Mucosa of descending colon (tissue), 3 donors: ENCODE measurements at regions not wholly inside any gene's neighbourhood (a gene's known extent, or its start where the extent isn't known, plus 50 kb on each side); places are given as distances from the start of the nearest gene placed in this dataset.

ENCODE experiments used
- ATAC-seq: fragments of 200-7000 bp; cut with Tn5 transposase; one replicate; pipeline ENCODE4 v1.9.1; 2020; ENCODE audit warnings: mild to moderate bottlenecking, moderate library complexity
- DNase-seq, 3 donors: peaks; one replicate each; pipeline ENCODE4 v3.0.0-alpha.2; 2020
- H3K36me3 ChIP-seq: fragments of 200-600 bp; one replicate; pipeline ENCODE4 v1.8.0; 2021; ENCODE audit warnings: low read depth, mild to moderate bottlenecking
- H3K4me1 ChIP-seq: fragments of 200-600 bp; one replicate; pipeline ENCODE4 v1.8.0; 2021; ENCODE audit warnings: low read depth, mild to moderate bottlenecking
- H3K4me3 ChIP-seq: fragments of 200-600 bp; one replicate; pipeline ENCODE4 v1.8.0; 2021; ENCODE audit warnings: mild to moderate bottlenecking
- H3K9me3 ChIP-seq: fragments of 200-600 bp; one replicate; pipeline ENCODE4 v1.8.0; 2021; ENCODE audit warnings: mild to moderate bottlenecking
- intact Hi-C, 2 donors: fragments of 100-400 bp; cut with DNase I in 1 of 2; cut with micrococcal nuclease in 1 of 2; formaldehyde crosslinking; loops; one replicate each; pipeline versions ENCODE4 v1.11.0 to v1.11.1; 2022; cut with DNase I, micrococcal nuclease
- TF ChIP-seq, protein P1 (sequence below): fragments of 200-600 bp; IDR thresholded peaks from one replicate; pipeline ENCODE4 v1.8.0; 2022; ENCODE audit warnings: antibody characterized with exemption, mild to moderate bottlenecking
- donor health status: DM: no; HTN: no; CAD: no; lungs with moderate emphysema.
- donor health status: DM: no; HTN: no; CAD: no.
- donor health status: DM: no; HTN: yes; CAD: no.

- Histone ChIP-seq H3K9me3 (no peaks in the 10 kb centered on the region), H3K36me3 (no peaks in the 10 kb centered on the region), H3K4me1 (no peaks in the 10 kb centered on the region), H3K4me3 (no peak overlapping the region)
- intact Hi-C loops = no loop called here
- ATAC-seq (no peak), DNase-seq (no peak)
- TF ChIP-seq, protein P1, sequence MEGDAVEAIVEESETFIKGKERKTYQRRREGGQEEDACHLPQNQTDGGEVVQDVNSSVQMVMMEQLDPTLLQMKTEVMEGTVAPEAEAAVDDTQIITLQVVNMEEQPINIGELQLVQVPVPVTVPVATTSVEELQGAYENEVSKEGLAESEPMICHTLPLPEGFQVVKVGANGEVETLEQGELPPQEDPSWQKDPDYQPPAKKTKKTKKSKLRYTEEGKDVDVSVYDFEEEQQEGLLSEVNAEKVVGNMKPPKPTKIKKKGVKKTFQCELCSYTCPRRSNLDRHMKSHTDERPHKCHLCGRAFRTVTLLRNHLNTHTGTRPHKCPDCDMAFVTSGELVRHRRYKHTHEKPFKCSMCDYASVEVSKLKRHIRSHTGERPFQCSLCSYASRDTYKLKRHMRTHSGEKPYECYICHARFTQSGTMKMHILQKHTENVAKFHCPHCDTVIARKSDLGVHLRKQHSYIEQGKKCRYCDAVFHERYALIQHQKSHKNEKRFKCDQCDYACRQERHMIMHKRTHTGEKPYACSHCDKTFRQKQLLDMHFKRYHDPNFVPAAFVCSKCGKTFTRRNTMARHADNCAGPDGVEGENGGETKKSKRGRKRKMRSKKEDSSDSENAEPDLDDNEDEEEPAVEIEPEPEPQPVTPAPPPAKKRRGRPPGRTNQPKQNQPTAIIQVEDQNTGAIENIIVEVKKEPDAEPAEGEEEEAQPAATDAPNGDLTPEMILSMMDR = no peak
Observed at GRCh38 chrX:7711167-7711566, 131.8 kb upstream of the VCX start.

DNA sequence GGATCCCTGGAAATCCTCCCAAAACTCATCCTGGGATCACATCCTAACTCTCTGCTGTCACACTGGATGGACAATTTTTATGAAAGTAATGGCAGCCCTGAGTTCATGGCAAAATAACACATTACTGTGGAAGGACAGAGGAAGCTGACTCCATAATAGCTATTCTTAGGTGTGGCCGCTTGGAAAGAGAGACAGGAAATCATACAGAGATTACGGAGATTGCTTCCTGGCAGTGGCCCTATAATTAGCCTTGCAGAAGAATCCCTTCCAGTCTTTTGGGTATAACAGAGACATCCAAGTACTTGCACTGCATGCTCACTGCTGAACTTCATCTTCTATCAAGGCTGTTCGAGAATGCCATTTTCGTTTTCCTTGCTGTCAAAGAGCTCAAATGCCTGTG lies 133.1 kb upstream of the VCX start:
- TF ChIP-seq, protein P1 = no peak
- Histone ChIP-seq H3K4me3 (no peak overlapping the region), H3K9me3 (no peaks in the 10 kb centered on the region), H3K36me3 (no peaks in the 10 kb centered on the region), H3K4me1 (no peaks in the 10 kb centered on the region)
- intact Hi-C loops = no loop called here
- DNase-seq (no peak), ATAC-seq (no peak)

DNA sequence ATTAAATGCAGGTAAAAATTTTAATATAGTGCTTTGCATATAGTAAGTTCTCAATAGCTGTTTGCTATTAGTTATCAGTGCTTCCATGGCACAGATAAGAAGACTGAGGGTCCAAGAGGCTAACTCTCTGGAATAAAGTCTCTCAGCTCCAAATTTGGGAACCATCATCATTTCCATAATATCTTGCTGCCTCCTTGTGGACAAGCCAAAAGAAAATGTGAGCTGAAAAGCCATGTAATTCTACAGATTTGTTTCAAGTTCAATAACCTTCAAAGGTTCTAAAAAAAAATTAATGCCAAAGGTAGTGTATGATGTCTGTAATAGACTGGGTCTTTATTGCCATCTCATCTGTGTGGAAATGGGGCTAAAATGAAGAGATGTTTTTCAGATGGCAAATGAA lies 136.9 kb upstream of the VCX start:
- no peaks in the 10 kb centered on the region for H3K36me3 ChIP-seq
- intact Hi-C loops = no loop called here
- TF ChIP-seq, protein P1 = no peak
- H3K4me3 ChIP-seq = no peak overlapping the region
- no peaks in the 10 kb centered on the region for H3K9me3 ChIP-seq
- DNase-seq (no peak), ATAC-seq (no peak)
- H3K4me1 ChIP-seq = no peaks in the 10 kb centered on the region

DNA sequence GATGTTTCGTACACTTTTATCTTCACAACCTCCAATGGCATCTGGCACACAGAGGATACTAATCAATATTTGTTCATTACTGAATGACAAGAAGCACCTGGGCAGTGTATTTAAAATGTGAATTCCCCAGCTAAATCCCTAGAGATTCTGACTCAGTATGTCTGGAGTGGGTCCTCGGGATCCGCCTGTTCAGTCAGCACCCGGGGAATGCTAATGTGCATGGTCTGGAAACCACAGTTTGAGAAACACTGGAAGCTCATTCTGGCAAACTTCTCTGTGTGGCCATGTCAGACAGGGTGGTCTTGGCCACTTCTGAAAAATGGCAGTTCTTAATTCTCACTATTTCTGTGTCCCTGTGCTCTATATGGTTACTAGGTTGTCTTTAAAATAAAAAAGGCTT lies 138.8 kb upstream of the VCX start:
- intact Hi-C loops = no loop called here
- H3K36me3 ChIP-seq = no peaks in the 10 kb centered on the region
- H3K4me1 ChIP-seq = no peaks in the 10 kb centered on the region
- no peak overlapping the region for H3K4me3 ChIP-seq
- ATAC-seq = no peak
- TF ChIP-seq, protein P1 = no peak
- no peak for DNase-seq
- no peaks in the 10 kb centered on the region for H3K9me3 ChIP-seq

DNA sequence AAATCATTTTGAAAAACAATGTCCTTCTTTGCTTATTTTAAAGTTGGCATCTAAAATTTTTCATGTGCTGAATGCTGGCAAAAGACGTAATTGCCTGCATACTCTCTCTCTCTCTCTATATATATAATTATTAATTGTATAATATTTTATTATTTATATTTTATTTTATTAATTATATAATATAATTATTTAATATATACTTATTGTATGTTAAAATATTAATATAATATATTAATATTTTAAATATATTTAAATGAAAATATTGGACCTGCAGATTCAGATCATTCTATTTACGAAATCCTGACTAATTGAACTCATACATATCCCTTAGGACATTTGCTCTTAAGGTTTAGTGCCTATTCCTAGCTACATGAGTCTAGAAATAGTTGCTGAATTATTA lies 144.7 kb upstream of the VCX start:
- Histone ChIP-seq H3K9me3 (no peaks in the 10 kb centered on the region), H3K4me1 (no peaks in the 10 kb centered on the region), H3K4me3 (no peak overlapping the region), H3K36me3 (no peaks in the 10 kb centered on the region)
- TF ChIP-seq, protein P1 = no peak
- ATAC-seq (no peak), DNase-seq (no peak)
- intact Hi-C loops = no loop called here

DNA sequence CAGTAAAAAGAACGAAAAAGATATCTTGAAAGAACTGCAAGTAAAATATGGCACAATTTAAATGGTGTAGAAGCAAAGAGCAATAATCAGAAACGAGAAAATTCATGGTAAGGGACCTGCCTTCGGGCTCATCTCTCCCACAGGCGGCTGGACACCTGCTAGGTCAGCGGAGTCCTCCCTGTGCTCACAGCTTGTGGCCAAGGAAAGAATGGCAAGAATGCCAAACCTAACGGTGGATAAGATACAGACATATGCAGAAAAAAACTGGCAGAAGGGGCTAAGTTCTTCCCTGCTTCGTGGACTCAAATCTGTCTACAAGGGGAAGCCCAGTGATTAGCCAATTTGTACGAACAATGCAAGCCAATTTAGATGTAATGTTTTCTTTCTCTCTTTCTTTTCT lies 152.1 kb upstream of the VCX start:
- Histone ChIP-seq H3K4me3 (no peak overlapping the region), H3K4me1 (no peaks in the 10 kb centered on the region), H3K36me3 (no peaks in the 10 kb centered on the region), H3K9me3 (no peaks in the 10 kb centered on the region)
- DNase-seq = no peak
- no peak for ATAC-seq
- TF ChIP-seq, protein P1 = no peak
- intact Hi-C loops = no loop called here
